HEK293T (cell line): ENCODE measurements at regions not wholly inside any gene's neighbourhood (a gene's known extent, or its start where the extent isn't known, plus 50 kb on each side); places are given as distances from the start of the nearest gene placed in this dataset.

Source experiments
- CTCF ChIA-PET: fragments of 350-600 bp; formaldehyde crosslinking; extraction: SDS; loops from one replicate; lab custom pipeline; 2021; ENCODE audit warnings: antibody characterized with exemption, inconsistent platforms; lab: Yijun Ruan, JAX
- POLR2A ChIA-PET: fragments of 350-600 bp; formaldehyde crosslinking; extraction: SDS; loops from one replicate; lab custom pipeline; 2020; ENCODE audit warnings: antibody characterized with exemption, inconsistent platforms; lab: Yijun Ruan, JAX
- DNase-seq: peaks from one replicate; pipeline ENCODE4 v3.0.0; 2012; ENCODE audit warnings: mixed read lengths; ENCODE audit errors: extremely low spot score
- ARNT ChIP-seq: fragments of 450-650 bp; IDR thresholded peaks from 2 replicates; pipeline ENCODE4 v1.6.1; 2017; ENCODE audit warnings: mild to moderate bottlenecking
- BHLHE40 ChIP-seq: fragments of 450-650 bp; IDR thresholded peaks from 2 replicates; pipeline ENCODE4 v1.6.1; 2016; ENCODE audit warnings: mild to moderate bottlenecking, moderate library complexity, borderline replicate concordance
- CTBP1 ChIP-seq: fragments of 450-650 bp; IDR thresholded peaks from 2 replicates; pipeline ENCODE4 v1.6.1; 2016; ENCODE audit warnings: borderline replicate concordance
- ELF4 ChIP-seq: fragments of 450-650 bp; IDR thresholded peaks from 2 replicates; pipeline ENCODE4 v1.6.1; 2017; ENCODE audit warnings: antibody characterized with exemption
- FOXA1 ChIP-seq: fragments of 450-650 bp; IDR thresholded peaks from 2 replicates; pipeline ENCODE4 v1.6.1; 2016; ENCODE audit warnings: mild to moderate bottlenecking
- FOXK2 ChIP-seq: fragments of 450-650 bp; IDR thresholded peaks from 2 replicates; pipeline ENCODE4 v1.6.1; 2016; ENCODE audit warnings: mild to moderate bottlenecking
- FOXM1 ChIP-seq: fragments of 450-650 bp; IDR thresholded peaks from 2 replicates; pipeline ENCODE4 v1.6.1; 2017; ENCODE audit warnings: mild to moderate bottlenecking, borderline replicate concordance
- HDGF ChIP-seq: fragments of 450-650 bp; IDR thresholded peaks from 2 replicates; pipeline ENCODE4 v1.6.1; 2017; ENCODE audit warnings: antibody characterized with exemption, borderline replicate concordance
- L3MBTL2 ChIP-seq: fragments of 450-650 bp; conservative IDR thresholded peaks from 2 replicates; pipeline ENCODE4 v1.6.1; 2016; ENCODE audit warnings: mild to moderate bottlenecking
- LEF1 ChIP-seq: fragments of 450-650 bp; IDR thresholded peaks from 2 replicates; pipeline ENCODE4 v1.6.1; 2017; ENCODE audit warnings: mild to moderate bottlenecking, borderline replicate concordance
- NFRKB ChIP-seq: fragments of 450-650 bp; IDR thresholded peaks from 2 replicates; pipeline ENCODE4 v1.6.1; 2016; ENCODE audit warnings: mild to moderate bottlenecking, moderate library complexity
- SP1 ChIP-seq: fragments of 450-650 bp; IDR thresholded peaks from 2 replicates; pipeline ENCODE4 v1.6.1; 2017
- SUZ12 ChIP-seq: fragments of 450-650 bp; IDR thresholded peaks from 2 replicates; pipeline ENCODE4 v1.6.1; 2016; ENCODE audit warnings: mild to moderate bottlenecking
- TARDBP ChIP-seq: fragments of 450-650 bp; IDR thresholded peaks from 2 replicates; pipeline ENCODE4 v1.6.1; 2016
- ZNF384 ChIP-seq: fragments of 450-650 bp; IDR thresholded peaks from 2 replicates; pipeline ENCODE4 v1.6.1; 2016
- TF ChIP-seq, protein P1 (sequence below): fragments of 450-650 bp; IDR thresholded peaks from 2 replicates; pipeline ENCODE4 v1.6.1; 2016

DNA sequence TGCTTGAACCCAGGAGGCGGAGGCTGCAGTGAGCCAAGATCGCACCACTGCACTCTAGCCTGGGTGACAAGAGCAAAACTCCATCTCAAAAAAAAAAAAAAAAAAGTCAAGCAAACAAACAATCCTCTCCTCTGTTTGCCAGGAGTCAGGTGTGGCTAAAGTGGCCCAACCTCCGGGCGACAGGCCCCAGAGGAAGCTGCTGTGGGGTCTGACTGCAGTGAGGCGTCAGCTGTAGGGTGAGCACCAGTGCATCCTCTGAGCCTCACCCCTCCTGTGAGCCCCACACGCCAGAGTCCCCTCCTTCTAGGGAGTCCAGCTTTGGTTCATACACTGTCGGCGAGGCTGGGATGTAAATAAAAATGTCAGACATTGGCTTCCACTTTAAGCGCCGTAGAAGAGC, 76.5 kb upstream of the HS6ST1 start:
- TF ChIP-seq FOXM1 = no peak
- TF ChIP-seq ELF4 = no peak
- no peak for TF ChIP-seq CTBP1
- no peak for TF ChIP-seq HDGF
- no peak for TF ChIP-seq TARDBP
- no peak for TF ChIP-seq NFRKB
- TF ChIP-seq FOXK2 = no peak
- TF ChIP-seq L3MBTL2 = no peak
- no peak for TF ChIP-seq ARNT
- no peak for TF ChIP-seq BHLHE40
- no peak for TF ChIP-seq LEF1
- TF ChIP-seq, protein P1, sequence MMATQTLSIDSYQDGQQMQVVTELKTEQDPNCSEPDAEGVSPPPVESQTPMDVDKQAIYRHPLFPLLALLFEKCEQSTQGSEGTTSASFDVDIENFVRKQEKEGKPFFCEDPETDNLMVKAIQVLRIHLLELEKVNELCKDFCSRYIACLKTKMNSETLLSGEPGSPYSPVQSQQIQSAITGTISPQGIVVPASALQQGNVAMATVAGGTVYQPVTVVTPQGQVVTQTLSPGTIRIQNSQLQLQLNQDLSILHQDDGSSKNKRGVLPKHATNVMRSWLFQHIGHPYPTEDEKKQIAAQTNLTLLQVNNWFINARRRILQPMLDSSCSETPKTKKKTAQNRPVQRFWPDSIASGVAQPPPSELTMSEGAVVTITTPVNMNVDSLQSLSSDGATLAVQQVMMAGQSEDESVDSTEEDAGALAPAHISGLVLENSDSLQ = no peak
- TF ChIP-seq FOXA1 = no peak
- no peak for TF ChIP-seq SP1
- TF ChIP-seq ZNF384 = no peak
- no peak for TF ChIP-seq SUZ12
- DNase-seq = no peak
- CTCF ChIA-PET = no interaction called here
- POLR2A ChIA-PET = no interaction called here

DNA sequence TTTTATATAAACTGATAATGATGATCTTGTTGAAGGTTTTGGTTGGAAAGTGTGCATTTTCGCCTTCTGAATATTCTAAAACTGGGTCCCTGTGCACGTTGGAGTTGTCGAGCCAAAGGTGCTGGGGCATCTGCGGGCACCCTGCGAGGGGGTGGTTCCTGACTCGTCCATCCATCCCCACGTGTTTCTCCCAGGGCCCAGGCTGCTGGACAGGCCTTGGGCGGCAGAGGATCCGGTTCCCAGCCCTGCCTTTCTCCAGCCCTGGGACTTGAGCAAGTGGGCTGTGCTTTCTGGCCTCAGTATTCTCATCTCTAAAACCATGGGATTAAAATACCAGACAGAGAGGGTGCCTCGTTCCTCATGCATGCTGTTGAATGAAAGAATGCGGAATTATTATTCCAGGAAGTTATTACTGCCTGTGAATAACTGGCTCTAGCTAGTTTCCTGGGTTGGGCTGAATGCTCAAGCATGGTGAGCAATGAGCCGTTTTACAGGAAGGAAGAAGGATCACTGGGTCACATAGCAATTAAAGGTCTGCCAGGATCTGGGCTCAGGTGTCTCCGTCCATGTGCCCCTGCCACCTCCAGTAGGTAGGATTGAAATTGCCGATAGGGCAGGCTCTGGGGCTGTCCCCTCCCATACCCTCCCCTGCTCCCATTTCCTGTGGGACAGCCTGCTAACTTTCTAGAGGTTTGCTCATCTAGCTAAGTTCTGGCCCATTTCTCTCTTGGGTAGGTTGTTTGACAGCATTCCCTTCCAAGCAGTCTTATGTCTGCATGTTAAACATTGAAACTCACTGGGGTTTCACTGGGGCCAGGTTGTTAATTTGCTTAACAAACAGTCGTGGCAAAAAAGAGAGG, 77.2 kb upstream of the HS6ST1 start:
- TF ChIP-seq SUZ12 = no peak
- no peak for DNase-seq
- ChIA-PET CTCF (no interaction called here), POLR2A (no interaction called here)

DNA sequence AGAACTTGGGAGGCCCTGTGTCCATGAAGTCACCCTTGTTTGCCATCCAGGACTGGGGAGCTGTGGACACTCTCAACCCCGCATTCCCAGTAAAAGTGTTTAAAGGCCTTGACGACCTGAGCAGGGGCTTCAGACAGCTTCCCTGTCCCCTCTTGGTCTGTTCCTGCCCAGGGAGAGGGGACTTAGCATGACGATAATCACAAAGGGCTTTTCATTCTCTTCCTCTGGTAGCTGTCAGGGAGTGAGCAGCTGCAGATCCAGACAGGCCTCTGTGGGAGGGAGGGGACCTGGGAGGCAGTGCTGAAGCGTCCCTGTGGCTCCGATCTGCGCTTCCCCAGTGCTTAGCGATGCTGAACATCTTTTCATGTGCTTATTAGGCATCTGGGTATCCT, 77.8 kb upstream of the HS6ST1 start:
- ChIA-PET POLR2A (no interaction called here), CTCF (no interaction called here)
- no peak for DNase-seq
- no peak for TF ChIP-seq BHLHE40
- no peak for TF ChIP-seq FOXM1
- no peak for TF ChIP-seq TARDBP
- TF ChIP-seq SUZ12 = no peak

- TF ChIP-seq ZNF384 (no peak), TARDBP (no peak), FOXA1 (no peak), LEF1 (no peak), SP1 (no peak), ARNT (no peak), L3MBTL2 (no peak), CTBP1 (no peak), SUZ12 (no peak), FOXK2 (no peak), NFRKB (no peak), ELF4 (no peak), FOXM1 (no peak), HDGF (no peak), BHLHE40 (no peak)
- TF ChIP-seq, protein P1 = no peak
- ChIA-PET POLR2A (no interaction called here), CTCF (interaction anchor here (0.7 kb wide), 1 partner anchor 452 kb away, joined by 3 read pairs; no protein-coding TSS in a partner anchor)
- DNase-seq = no peak
These were observed 78.3 kb upstream of the HS6ST1 start for GRCh38 chr2:128396946-128397345.

DNA sequence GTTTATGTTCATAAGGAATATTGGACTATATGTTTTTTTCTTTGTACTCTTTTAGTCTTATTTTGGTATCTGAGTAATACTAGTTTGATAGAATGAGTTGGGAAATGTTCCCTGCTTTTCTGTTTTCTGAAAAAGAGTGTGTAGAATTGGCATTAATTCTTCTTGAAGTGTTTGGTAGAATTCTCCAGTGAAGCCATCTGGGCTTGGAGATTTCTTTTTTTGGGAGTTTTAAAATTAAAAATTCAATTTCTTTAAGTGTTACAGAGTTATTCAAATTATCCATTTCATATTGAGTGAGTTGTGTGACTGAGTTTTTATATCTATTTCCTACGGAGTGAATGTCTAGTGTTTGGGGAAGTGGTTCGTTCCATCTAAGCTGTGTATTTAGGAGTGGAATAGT, 80.6 kb upstream of the HS6ST1 start:
- TF ChIP-seq BHLHE40 (no peak), TARDBP (no peak), ELF4 (no peak)
- TF ChIP-seq, protein P1 = no peak
- POLR2A ChIA-PET = no interaction called here
- no peak for DNase-seq

GRCh38 chr2:128399690-128400291, 81.1 kb upstream of the HS6ST1 start:
- CTCF ChIA-PET = interaction anchor here (0.6 kb wide), 1 partner anchor 15 kb away, joined by 3 read pairs; no protein-coding TSS in a partner anchor
- POLR2A ChIA-PET = no interaction called here
- no peak for DNase-seq
- no peak for TF ChIP-seq L3MBTL2
- no peak for TF ChIP-seq LEF1
- no peak for TF ChIP-seq ARNT
- no peak for TF ChIP-seq BHLHE40
- TF ChIP-seq, protein P1 = no peak
- TF ChIP-seq SUZ12 = no peak
- no peak for TF ChIP-seq ZNF384
- TF ChIP-seq FOXM1 = no peak
- TF ChIP-seq CTBP1 = no peak
- no peak for TF ChIP-seq HDGF
- TF ChIP-seq FOXK2 = no peak
- no peak for TF ChIP-seq ELF4
- no peak for TF ChIP-seq FOXA1

More for the DNA sequence above, 80.6 kb upstream of the HS6ST1 start:
- CTCF ChIA-PET = no interaction called here
